HG03280 (cell line): ENCODE measurements at regions not wholly inside any gene's neighbourhood (a gene's known extent, or its start where the extent isn't known, plus 50 kb on each side); places are given as distances from the start of the nearest gene placed in this dataset.
"Not testable (repeated sequence)": the region's sequence is repeated elsewhere in the genome, so short reads cannot be mapped to it uniquely, and the experiment has no call there.

ENCODE experiments used
- ATAC-seq: cut with Tn5 transposase; IDR thresholded peaks from one replicate; pipeline ENCODE4 v1.9.1; 2021; ENCODE audit warnings: mild to moderate bottlenecking, moderate library complexity; ENCODE audit not compliant: unreplicated experiment

DNA sequence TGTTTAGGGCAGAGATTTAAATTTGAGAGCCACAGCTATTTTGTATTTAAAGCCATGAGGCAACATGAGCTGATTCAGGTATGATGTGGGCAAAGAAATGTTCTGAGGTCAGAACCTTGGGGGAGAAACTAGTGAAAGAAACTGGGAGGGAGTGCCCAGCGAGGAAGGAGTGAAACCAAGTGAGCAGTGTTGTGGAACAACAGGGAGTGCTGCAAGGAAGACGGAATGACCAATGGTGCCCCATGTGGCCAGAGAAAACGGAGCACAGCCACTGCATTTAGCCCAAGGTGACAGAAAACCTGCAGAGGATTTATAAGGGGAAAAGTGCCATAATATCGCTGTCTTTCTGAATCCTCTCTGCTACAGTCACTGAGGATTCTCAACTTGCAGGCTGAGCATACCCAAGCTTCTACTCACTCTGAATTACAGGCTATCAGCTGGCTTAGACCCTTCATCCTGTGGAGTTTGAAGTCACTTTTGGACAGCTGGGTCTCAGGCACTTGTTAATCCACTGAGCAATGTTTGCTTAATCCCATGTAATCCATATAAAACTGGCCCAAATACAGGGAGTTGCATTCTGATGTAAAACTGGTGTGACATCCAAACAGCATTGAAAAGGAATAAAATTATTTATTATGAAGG is 777.3 kb downstream of the CCSER2 start:
- ATAC-seq, result no peak

DNA sequence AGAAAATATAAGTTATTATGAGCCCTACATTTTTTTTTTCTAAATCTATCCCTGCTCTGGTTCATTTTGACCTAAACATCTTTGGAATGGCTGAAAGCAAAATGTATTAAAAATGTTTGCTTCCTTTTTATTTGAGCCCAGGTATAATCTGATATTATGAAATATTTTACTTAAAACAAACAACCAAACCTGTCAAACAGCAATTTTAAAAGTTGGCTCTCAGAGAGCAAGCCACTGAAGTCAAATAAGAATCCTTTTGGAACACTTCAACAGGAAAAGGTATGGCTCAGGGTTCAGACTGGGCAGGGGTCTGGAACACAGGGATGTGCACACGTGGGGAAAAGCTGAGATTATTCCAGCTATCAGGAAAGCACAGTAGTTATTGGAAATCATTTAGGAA is 782.9 kb downstream of the CCSER2 start:
- ATAC-seq, result no peak

DNA sequence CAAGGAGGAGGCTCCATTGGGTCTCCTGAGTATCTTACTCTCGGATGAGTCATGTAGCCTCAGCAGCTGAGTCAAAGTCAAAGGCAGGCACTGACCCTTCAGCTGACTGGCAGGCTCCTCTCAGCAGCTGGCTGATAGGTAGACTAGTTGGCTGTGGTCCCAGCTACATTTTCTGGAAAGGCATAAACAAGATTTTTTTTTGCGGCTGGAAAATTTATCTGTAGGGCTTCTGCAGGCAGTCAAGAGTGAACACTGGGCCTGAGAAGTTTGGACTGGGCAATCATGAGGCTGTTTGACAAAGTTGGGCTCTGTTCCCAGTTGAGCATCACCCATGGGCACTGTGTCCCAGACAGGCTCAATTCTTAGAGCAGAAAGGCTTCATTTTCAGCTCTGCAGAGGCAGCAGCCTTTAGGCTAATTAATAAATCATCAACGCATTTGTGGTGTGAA is 796.2 kb downstream of the CCSER2 start:
- ATAC-seq, result no peak

DNA sequence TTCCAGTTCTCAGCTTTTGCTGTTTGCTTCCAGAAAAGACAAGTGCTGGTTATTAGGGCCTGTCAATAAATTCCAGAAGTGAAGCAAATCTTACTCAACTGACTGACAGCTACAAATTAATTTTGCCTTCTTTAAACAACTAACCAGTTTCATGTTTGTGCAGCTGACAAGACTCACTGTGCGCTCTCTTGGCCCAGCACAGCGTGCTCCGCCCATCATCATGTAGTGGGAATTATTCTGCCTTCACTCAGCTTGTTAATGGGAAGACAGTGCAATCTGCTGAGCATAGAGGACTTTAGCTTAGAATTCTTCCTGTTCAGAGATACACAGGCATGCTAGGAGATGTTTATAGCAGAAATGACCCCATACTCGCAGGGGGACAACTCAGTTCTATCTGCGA is 808.9 kb downstream of the CCSER2 start:
- ATAC-seq, result no peak

DNA sequence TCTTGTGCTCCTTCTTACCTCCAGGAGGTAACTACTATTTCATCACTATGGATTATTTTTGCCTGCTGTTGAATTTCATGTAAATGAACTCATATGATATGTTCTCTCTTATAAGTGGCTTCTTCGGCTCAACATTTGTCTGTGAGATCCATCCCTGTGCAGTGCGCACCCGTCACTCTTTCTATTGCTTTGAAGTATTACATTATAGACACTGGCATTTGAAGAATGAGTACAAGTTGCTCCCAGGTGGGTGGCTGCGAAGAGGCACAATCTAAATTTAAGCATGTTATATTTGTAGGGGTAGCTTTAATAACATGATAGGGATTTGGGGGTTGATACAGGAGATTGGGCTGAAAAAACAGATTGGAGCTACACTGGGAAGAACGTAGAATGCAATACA is 809.7 kb downstream of the CCSER2 start:
- no peak for ATAC-seq

DNA sequence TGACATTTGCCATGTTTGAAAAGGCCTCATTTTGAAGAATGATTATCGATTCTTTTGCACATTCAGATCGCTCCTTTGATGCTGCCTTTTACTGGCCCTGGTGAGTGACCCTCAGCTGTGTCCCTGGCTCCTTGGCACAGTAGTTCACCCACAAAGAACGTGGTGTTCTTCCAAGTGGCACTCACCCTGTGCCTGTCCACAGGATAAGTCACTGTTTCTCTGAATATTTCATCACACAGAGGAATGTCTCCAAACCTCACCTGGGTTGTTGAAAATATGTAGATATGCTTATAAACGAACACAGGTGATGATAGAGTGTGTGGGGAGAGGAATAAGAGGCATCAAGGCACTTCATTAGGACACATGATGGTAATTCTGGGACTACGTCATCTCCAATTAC is 810.7 kb downstream of the CCSER2 start:
- no peak for ATAC-seq

DNA sequence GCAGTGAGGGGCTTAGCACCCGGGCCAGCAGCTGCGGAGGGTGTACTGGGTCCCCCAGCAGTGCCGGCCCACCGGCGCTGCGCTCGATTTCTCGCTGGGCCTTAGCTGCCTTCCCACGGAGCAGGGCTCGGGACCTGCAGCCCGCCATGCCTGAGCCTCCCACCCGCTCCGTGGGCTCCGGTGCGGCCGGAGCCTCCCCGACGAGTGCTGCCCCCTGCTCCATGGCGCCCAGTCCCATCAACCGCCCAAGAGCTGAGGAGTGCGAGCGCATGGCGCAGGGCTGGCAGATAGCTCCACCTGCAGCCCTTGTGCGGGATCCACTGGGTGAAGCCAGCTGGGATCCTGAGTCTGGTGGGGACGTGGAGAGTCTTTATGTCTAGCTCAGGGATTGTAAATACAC is 813.1 kb downstream of the CCSER2 start:
- ATAC-seq, result not testable (repeated sequence)

DNA sequence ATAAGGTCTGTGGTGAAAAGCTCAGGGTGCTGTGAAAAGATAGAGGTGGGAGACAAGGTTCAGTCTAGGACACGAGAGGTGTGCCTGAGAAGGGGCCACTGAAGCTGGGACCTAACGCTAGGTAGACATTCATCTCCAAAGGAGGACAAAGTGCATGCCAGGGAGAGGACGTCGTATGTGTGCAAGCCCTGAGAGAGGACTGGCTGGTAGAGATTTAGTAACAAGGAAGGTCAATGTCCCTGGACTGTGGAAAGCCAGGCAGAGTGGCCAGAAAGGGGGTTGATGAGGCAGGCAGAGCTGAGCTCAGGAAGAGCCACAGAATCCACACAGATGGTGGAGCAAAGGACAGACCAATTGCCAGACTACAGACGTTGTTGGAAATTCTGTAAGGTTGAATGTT is 817.6 kb downstream of the CCSER2 start:
- ATAC-seq, result no peak

DNA sequence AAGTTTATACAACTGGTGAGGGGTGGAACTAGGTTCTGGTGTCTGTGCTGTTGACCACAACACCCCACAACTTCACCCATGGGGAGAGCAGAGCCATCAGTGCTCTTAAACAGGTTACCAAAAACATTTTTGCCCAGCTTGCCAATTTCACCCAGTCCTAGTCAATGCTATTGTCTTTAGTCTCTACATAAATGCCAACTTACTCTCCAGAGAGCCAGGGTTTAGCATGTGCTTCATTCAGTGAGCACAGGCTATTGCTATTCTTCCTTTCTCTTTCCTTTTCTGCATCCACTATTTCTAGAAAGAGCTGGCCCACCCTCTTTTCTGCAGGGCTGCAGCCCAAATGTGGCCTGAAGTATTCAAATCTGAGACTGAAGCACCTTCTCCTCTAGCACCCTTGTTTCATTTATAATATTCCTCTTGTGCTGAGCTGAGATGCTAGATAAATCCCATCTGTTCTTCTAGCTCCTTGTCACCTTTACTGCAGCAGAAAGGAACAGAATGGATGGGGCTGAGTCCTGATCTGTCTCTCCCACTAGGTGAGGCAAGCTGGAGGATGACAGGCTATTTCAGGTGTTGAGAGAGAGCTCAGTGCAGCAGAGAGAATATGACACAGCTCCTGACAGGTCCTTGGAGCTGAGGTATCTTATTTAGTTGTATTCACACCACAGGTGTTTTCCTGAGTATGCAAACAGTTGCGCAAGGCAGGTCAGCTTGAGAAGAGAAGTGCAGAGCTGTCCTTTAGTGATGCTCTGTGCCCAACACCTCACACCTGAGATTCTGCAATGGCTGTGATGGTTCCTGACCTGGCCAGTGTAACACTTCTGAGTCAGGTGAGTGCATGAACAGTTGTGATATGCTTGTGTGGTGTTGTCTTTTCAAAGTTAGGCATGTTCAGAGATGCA is 819.2 kb downstream of the CCSER2 start:
- ATAC-seq, result no peak

DNA sequence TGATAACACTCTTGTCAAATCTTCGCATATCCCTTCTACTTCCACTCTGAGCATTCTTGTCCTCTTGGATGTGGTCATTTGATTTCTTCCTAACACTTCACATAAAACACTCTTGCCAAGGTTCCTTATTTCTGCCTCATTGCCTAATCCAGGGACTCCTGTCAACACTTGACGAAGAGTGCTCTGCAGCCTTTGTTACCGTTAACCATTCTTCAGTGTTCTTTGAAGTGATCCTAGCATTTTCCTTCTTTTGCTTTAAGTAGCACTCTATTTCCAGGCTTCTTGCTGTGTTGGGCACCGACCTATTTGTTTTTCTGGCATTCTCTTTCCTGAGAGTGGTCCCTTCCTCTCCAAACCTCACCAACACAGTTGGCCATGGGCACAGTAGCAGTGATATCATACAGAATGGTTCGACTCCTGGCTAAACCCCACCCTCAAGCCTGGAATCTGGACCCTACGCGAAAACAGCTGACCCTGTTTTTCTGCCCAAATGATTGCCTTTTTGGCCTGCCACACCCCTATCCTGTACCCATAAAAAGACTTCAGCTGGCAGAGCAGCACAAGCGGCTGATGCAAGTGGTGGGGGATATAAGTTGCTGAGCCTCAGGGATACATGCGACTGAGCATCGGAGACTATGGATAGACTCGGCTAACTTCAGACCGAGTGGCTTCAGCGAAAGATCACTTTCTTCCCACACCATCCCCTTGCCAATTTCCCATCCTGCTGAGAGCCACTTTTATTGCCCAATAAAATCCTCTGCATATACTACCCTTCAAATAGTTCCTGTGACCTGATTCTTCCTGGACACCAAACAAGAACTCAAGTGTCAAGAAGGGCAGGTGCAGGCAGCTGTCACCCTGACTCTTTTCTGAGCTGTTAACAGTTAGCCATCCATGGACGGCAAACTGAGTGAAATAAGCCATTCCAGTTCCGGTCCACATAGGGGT is 820.6 kb downstream of the CCSER2 start:
- ATAC-seq, result no peak

DNA sequence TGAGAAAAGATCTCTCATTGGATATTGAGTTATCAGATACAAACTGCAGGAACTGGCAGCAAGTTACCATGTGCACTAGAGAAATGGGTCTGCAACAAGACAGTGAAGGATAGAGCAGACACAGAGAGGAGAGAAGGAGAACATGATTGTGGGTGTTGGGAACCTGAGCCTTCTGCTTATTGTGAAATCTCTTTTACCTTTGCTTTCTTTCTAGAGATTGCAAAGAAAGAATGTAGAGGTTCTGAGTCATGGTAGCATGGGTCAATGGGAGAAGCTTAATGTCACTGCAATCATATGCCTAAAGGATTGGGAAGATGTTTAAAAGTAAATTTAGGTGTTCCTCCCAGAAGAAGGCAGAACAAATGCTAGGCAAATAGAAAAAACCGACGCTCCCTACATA is 821.4 kb downstream of the CCSER2 start:
- no peak for ATAC-seq

DNA sequence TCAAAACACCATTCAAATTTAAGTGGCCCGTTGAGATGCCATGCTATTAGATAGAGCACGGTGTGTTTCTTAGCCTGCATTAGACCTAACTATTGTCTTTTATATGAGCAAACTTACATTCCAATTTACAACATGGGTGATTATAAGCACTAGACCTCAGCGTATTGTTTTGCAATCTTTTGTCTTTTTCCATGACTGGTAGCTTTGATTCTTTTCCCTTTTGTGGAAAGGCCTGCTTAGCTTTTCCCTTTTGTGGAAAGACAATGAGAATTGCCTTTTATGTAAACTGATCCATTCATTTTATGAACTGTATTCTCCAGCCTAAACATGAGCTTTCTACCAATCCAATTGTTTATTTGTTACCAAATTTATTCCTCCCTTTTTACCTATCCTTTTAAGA is 823.1 kb downstream of the CCSER2 start:
- no peak for ATAC-seq

DNA sequence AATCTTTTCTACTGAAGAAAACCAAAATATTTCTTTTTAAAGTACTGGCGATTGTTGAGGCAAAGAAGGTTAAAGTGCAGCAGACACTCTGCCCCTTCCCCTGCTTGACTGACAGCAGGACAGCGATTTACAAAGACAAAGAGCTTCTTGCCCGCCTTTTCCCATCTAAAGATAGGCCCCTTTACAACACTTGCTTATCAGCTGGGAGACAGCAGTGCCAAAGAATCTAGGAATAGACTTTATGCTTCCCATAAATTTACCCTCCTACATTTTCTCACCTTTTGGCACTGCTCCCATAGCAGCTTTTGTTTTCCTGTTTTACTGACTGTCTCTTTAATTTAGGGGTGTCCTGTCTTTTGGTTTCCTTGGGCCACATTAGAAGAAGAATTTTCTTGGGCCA is 824.1 kb downstream of the CCSER2 start:
- no peak for ATAC-seq

DNA sequence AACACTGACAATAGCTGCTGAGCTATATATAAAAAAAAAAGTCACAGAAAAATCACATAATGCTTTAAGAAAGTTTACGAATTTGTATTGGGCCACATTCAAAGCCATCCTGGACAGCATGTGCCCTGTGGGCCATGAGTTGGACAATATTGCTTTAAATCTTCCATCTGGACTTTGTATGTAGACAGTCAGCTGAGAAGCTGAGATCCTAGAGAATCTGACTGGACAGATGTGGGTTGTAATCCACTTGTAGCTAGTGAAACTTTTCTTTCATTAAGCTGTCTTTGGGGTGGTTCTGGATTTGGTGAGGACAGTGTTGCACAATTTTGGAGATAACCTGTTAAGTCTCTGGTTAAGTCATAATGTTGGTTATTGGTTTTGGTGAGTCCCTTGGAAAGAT is 824.5 kb downstream of the CCSER2 start:
- no peak for ATAC-seq

DNA sequence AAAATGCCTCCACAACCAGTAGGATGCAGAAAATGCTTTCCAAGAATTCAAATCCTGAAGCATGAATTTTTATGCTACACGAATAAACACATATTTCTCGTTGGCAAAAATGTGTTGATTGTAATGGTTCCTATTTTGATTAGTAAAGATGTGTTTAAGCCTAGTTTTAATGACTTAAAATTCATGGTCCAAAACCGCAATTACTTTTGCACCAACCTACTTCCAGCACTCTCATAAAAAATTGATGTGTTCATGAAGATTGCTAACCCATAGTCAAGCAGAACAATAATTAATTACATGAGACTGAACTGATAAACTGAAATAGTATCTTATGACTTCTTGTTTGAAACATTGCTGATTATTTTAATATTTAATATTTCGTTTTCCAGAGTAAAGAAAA is 828.8 kb downstream of the CCSER2 start:
- ATAC-seq, result no peak

DNA sequence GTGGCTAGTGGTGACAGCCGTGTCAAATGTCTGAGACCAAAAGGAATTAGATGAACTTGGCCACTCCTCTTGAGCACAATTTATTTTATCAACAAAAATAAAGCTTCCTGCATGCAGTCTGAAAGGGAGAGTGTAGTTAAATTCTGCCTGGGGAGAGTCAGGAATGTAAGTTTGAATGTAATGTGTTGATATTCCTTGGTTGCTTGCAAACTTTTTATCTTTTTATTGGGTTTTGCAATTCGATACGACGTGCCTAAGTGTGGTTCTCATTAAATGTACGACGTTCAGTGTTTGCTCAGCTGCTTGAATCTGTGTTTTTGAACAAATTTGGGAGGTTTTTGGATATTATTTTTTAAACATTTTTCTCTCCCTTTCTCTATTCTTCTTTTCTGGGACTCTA is 839.9 kb downstream of the CCSER2 start:
- ATAC-seq, result no peak

DNA sequence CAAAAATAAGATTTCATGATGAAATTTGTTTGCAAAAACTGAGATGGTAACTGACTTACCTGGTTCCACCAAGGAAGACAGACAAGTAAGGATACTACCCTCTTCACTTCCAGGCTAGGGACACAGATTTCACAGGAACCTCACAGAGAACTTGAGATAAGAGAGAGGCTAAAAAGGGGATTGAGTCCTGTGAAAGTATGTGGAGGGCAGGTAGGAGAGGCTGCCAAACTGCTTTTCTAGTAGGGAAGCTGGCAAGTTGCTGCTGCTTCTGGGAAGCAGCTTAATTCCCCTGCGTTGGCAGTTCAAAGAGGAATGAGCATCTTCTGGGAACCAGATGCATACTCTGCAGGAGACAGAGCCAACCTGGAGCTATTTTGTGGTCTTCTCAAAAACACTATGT is 841.6 kb downstream of the CCSER2 start:
- ATAC-seq, result no peak

DNA sequence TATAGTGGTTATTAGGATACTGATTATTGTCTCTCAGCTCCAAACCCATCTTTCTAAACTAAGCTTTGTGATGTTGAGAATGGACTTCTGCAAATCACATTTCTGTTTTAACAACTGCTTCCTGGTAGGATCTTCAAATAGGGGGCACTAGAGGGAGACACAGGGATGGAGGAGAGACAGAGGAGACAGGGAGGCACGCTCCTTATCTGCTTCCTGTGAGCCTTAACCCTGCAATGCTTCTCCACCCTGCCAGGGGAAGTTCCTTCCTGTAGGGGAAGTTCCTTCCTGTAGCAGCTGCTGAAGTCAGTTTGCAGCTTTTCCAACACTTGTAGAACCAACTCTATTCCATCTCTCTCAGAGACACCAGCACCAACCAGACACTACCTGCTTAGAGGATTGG is 847.2 kb downstream of the CCSER2 start:
- ATAC-seq, result no peak

DNA sequence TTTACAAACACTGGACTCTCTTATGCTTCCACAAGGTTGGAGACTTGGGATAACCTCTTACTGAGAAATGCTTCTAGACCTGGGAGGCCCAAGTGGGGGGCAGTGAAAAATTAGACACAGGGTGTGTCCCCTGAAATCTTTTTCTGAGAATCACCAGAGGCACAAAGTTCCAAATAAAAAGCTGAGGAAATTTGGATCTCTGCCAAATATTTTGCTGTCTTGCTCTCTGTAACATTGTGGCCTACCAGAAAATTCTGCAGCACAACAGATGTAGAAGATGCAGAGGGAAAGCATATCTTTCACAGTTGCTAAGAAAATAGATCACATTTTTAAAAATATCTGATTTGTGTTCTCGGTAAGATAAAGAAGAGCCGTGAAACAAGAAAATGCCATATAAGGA is 849.4 kb downstream of the CCSER2 start:
- no peak for ATAC-seq

DNA sequence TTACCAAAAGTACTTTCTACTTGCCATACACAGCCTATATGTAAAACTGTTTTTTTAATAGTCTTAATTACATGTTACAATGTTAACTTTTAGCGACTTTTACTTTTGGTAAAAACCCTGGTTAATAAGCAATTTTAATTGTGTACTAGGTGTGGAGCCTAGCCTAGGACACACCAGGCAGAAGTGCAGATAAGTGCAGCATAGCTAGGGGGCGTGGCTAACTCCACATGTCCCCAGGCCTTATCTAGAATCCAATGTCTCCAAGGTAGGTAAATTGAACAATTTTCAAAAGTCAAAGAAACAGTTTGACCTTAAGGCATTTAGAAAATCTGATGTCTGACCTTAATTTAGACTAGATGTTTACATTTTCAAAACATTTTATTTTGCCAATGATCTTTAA is 858.7 kb downstream of the CCSER2 start:
- no peak for ATAC-seq

DNA sequence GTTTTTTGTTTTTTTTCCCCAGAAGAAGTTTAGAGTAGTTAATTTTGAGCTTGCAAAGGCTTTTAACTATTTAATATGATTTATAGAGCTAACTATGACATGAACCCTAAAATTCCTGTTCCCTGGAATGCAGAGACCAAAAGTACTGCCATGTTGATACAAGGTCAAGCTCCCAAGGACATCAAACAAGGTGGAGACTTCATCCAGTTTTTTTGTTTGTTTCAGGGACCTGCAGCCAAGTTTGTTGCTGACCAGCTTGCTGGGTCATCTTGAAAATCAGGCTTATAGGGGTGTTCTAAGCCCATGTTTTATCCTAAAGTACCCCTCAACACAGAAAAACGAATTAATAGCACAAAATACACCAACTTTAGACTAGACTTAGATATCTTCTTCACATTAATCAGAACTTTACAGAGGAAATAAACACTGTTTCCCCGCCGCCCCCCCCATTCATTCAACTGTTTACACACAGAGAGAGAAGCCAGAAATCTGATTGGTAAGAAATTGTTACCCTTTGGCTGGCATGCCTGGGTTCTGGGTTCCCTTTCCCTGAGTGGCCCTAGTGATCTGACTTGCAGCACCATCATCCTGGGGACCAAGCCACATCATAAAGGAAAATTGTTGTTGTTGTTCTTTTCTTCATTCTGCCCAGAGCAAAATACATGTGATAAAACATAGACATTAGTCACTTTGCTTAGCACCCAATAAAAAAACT is 860.5 kb downstream of the CCSER2 start:
- no peak for ATAC-seq
